HEK293T (cell line): ENCODE measurements at regions not wholly inside any gene's neighbourhood (a gene's known extent, or its start where the extent isn't known, plus 50 kb on each side); places are given as distances from the start of the nearest gene placed in this dataset.

Source experiments
- BHLHE40 ChIP-seq: fragments of 450-650 bp; IDR thresholded peaks from 2 replicates; pipeline ENCODE4 v1.6.1; 2016; ENCODE audit warnings: mild to moderate bottlenecking, moderate library complexity, borderline replicate concordance
- ELF4 ChIP-seq: fragments of 450-650 bp; IDR thresholded peaks from 2 replicates; pipeline ENCODE4 v1.6.1; 2017; ENCODE audit warnings: antibody characterized with exemption
- FOXA1 ChIP-seq: fragments of 450-650 bp; IDR thresholded peaks from 2 replicates; pipeline ENCODE4 v1.6.1; 2016; ENCODE audit warnings: mild to moderate bottlenecking
- L3MBTL2 ChIP-seq: fragments of 450-650 bp; conservative IDR thresholded peaks from 2 replicates; pipeline ENCODE4 v1.6.1; 2016; ENCODE audit warnings: mild to moderate bottlenecking
- TARDBP ChIP-seq: fragments of 450-650 bp; IDR thresholded peaks from 2 replicates; pipeline ENCODE4 v1.6.1; 2016
- ZNF384 ChIP-seq: fragments of 450-650 bp; IDR thresholded peaks from 2 replicates; pipeline ENCODE4 v1.6.1; 2016

GRCh38 chr4:18401868-18402267 lies 380.3 kb upstream of the LCORL start:
- TF ChIP-seq BHLHE40 (no peak), FOXA1 (no peak), ELF4 (no peak), L3MBTL2 (no peak), TARDBP (no peak), ZNF384 (no peak)
